IMR-90 (cell line): ENCODE measurements at regions not wholly inside any gene's neighbourhood (a gene's known extent, or its start where the extent isn't known, plus 50 kb on each side); places are given as distances from the start of the nearest gene placed in this dataset.

Experiments
- ATAC-seq: fragments of 200-7000 bp; cut with Tn5 transposase; 2 replicates; pipeline ENCODE4 v1.9.1; 2020; ENCODE audit warnings: low read depth, mild to moderate bottlenecking, moderate library complexity
- BruUV-seq: library from RNA; stranded (reverse); fragments of 400-500 nt; replicated peaks from 2 replicates; lab custom pipeline; 2021; lab: Mats Ljungman, UMichigan
- CTCF ChIA-PET: fragments of 300-600 bp; formaldehyde crosslinking; extraction: SDS; loops from one replicate; lab custom pipeline; 2021; ENCODE audit warnings: antibody characterized with exemption; lab: Yijun Ruan, JAX
- POLR2A ChIA-PET: fragments of 300-600 bp; sonication (Branson Sonifier 250); formaldehyde crosslinking; loops from one replicate; lab custom pipeline; 2022; ENCODE audit warnings: antibody characterized with exemption; ENCODE audit not compliant: unreplicated experiment; lab: Charles Lee
- DNase-seq: peaks from one replicate; pipeline ENCODE4 v3.0.0; 2013
- H2AFZ ChIP-seq: replicated peaks from 2 replicates; pipeline ENCODE3; 2013; ENCODE audit warnings: low read length, mild to moderate bottlenecking; ENCODE audit not compliant: poor library complexity
- H2AK5ac ChIP-seq: 2 replicates; pipeline ENCODE4 v1.6.1; 2013; ENCODE audit warnings: low read depth, low read length, inconsistent platforms
- H2AK9ac ChIP-seq: replicated peaks from 2 replicates; pipeline ENCODE3; 2013; ENCODE audit warnings: mild to moderate bottlenecking, low read depth, low read length, moderate library complexity; ENCODE audit not compliant: poor library complexity
- H2BK120ac ChIP-seq: 2 replicates; pipeline ENCODE4 v1.6.1; 2013; ENCODE audit warnings: low read depth, low read length, inconsistent platforms
- H2BK15ac ChIP-seq: 3 replicates; pipeline ENCODE4 v1.6.1; 2013; ENCODE audit warnings: low read depth, low read length, inconsistent platforms
- H2BK20ac ChIP-seq: 2 replicates; pipeline ENCODE4 v1.6.1; 2013; ENCODE audit warnings: low read depth, mild to moderate bottlenecking, inconsistent platforms, low read length, moderate library complexity
- H2BK5ac ChIP-seq: 2 replicates; pipeline ENCODE4 v1.6.1; 2013; ENCODE audit warnings: mild to moderate bottlenecking, low read depth, low read length, inconsistent platforms; ENCODE audit not compliant: poor library complexity, severe bottlenecking
- H3K14ac ChIP-seq: replicated peaks from 2 replicates; pipeline ENCODE4 v1.6.1; 2013; ENCODE audit warnings: low read depth, low read length, inconsistent platforms
- H3K18ac ChIP-seq: 2 replicates; pipeline ENCODE4 v1.6.1; 2013; ENCODE audit warnings: low read depth, low read length, control low read depth
- H3K23ac ChIP-seq: 2 replicates; pipeline ENCODE4 v1.6.1; 2013; ENCODE audit warnings: low read depth, low read length, inconsistent platforms
- H3K27ac ChIP-seq: 2 replicates; pipeline ENCODE4 v1.5.1; 2013; ENCODE audit warnings: mild to moderate bottlenecking, control low read depth, low read length; ENCODE audit not compliant: insufficient read depth
- H3K27me3 ChIP-seq: 2 replicates; pipeline ENCODE4 v1.6.1; 2013; ENCODE audit warnings: low read length; ENCODE audit not compliant: control insufficient read depth, insufficient read depth
- H3K36me3 ChIP-seq: 2 replicates; pipeline ENCODE4 v1.6.1; 2013; ENCODE audit warnings: low read length, mixed read lengths; ENCODE audit not compliant: control insufficient read depth, insufficient read depth
- H3K4ac ChIP-seq: 2 replicates; pipeline ENCODE4 v1.6.1; 2013; ENCODE audit warnings: low read depth, low read length, inconsistent platforms
- H3K4me1 ChIP-seq: 2 replicates; pipeline ENCODE4 v1.6.1; 2013; ENCODE audit warnings: low read length, mixed read lengths; ENCODE audit not compliant: control insufficient read depth, insufficient read depth
- H3K4me2 ChIP-seq: 2 replicates; pipeline ENCODE4 v1.6.1; 2013; ENCODE audit warnings: low read depth, mild to moderate bottlenecking, control low read depth, low read length, moderate library complexity
- H3K4me3 ChIP-seq: 2 replicates; pipeline ENCODE4 v1.5.1; 2013; ENCODE audit warnings: low read depth, mild to moderate bottlenecking, control low read depth, low read length, moderate library complexity; ENCODE audit not compliant: insufficient read depth
- H3K56ac ChIP-seq: 2 replicates; pipeline ENCODE4 v1.6.1; 2013; ENCODE audit warnings: low read length, inconsistent platforms; ENCODE audit not compliant: insufficient read depth; ENCODE audit errors: extremely low read depth
- H3K79me1 ChIP-seq, 2 experiments: 2 replicates each; pipeline ENCODE4 v1.6.1; 2013; ENCODE audit warnings: low read length in 2 of 2, inconsistent platforms in 1 of 2, low read depth in 1 of 2
- H3K9ac ChIP-seq: 2 replicates; pipeline ENCODE4 v1.6.1; 2013; ENCODE audit warnings: low read depth, low read length, control low read depth
- H3K9me1 ChIP-seq: 2 replicates; pipeline ENCODE4 v1.6.1; 2013; ENCODE audit warnings: low read length, inconsistent platforms; ENCODE audit not compliant: insufficient read depth
- H3K9me3 ChIP-seq: 2 replicates; pipeline ENCODE4 v1.6.1; 2013; ENCODE audit warnings: low read length; ENCODE audit not compliant: control insufficient read depth, insufficient read depth
- H4K20me1 ChIP-seq: 2 replicates; pipeline ENCODE4 v1.6.1; 2013; ENCODE audit warnings: low read length, inconsistent platforms; ENCODE audit not compliant: insufficient read depth
- H4K5ac ChIP-seq: 2 replicates; pipeline ENCODE4 v1.6.1; 2013; ENCODE audit warnings: mild to moderate bottlenecking, low read depth, low read length, control low read depth
- H4K8ac ChIP-seq, 2 experiments: 2 replicates each; pipeline ENCODE4 v1.6.1; 2013; ENCODE audit warnings: low read depth in 2 of 2, low read length in 2 of 2, control low read depth in 1 of 2, inconsistent platforms in 1 of 2
- H4K91ac ChIP-seq: 2 replicates; pipeline ENCODE4 v1.6.1; 2013; ENCODE audit warnings: low read depth, low read length, inconsistent platforms; ENCODE audit not compliant: insufficient read depth
- BHLHE40 ChIP-seq: fragments of 150-350 bp; IDR thresholded peaks from 2 replicates; pipeline ENCODE4 v1.6.1; 2016; ENCODE audit warnings: mild to moderate bottlenecking, low read depth, low read length
- CHD1 ChIP-seq: IDR thresholded peaks from 2 replicates; pipeline ENCODE4 v1.6.1; 2012; ENCODE audit warnings: low read depth, low read length, improper control_type of control experiment
- CTCF ChIP-seq: conservative IDR thresholded peaks from 2 replicates; pipeline ENCODE4 v1.5.1; 2012; ENCODE audit warnings: mild to moderate bottlenecking, low read depth, low read length, improper control_type of control experiment
- NFE2L2 ChIP-seq: fragments of 150-350 bp; IDR thresholded peaks from 2 replicates; pipeline ENCODE4 v1.6.1; 2016; ENCODE audit warnings: low read depth, mild to moderate bottlenecking, low read length
- POLR2A ChIP-seq: IDR thresholded peaks from 2 replicates; pipeline ENCODE4 v1.6.1; 2012; ENCODE audit warnings: mild to moderate bottlenecking, low read depth, low read length
- RAD21 ChIP-seq: IDR thresholded peaks from 2 replicates; pipeline ENCODE4 v1.6.1; 2012; ENCODE audit warnings: low read length, improper control_type of control experiment
- WGBS, 2 experiments: methylation state at CpG; one replicate each; pipeline versions ENCODE4 v1.1.5 to v1.1.7; 2013; ENCODE audit warnings: missing lambda C conversion rate in 2 of 2; ENCODE audit not compliant: insufficient read length in 1 of 2; ENCODE audit errors: extremely low coverage in 2 of 2; 5-methylcytosine and 5-hydroxymethylcytosine counted together
- dilution Hi-C: fragments of 300-500 bp; cut with HindIII; formaldehyde crosslinking; loops from one replicate; pipeline ENCODE4 v1.14.3; 2018; ENCODE audit warnings: low sequenced_read_pairs; ENCODE audit not compliant: unreplicated experiment
- in situ Hi-C: fragments of 300-500 bp; cut with MboI; formaldehyde crosslinking; loops from 3 replicates; pipeline ENCODE4 v1.14.3; 2019; ENCODE audit warnings: low sequenced_read_pairs, inconsistent platforms, mixed read lengths
- intact Hi-C: fragments of 100-400 bp; cut with micrococcal nuclease; formaldehyde crosslinking; loops from 2 replicates; pipeline ENCODE4 v1.10.0; 2022

GRCh38 chr4:4603067-4603466 lies 61.2 kb upstream of the STX18 start:
- no peak overlapping the region for H2AFZ ChIP-seq
- no TSS peak for BruUV-seq
- no peak overlapping the region for H3K14ac ChIP-seq
- no peak overlapping the region for H3K18ac ChIP-seq
- H3K56ac ChIP-seq, result no peak overlapping the region
- H2BK15ac ChIP-seq, result no peak overlapping the region
- CTCF ChIA-PET, result no interaction called here
- DNase-seq, result no peak
- intact Hi-C loops (no loop called here), dilution Hi-C loops (no loop called here), in situ Hi-C loops (no loop called here)
- H3K9me3 ChIP-seq, result no peaks in the 10 kb centered on the region
- H2AK9ac ChIP-seq, result no peak overlapping the region
- H4K5ac ChIP-seq, result no peak overlapping the region
- no peak overlapping the region for H2BK5ac ChIP-seq
- no peak overlapping the region for H4K91ac ChIP-seq
- WGBS, 2 experiments, result 80% methylated on average over 1 of the region's 4 CpGs; no CpG with 5 or more reads in 1 of the 2 experiments
- POLR2A ChIA-PET, result no interaction called here
- no peak overlapping the region for H4K8ac ChIP-seq
- no peak overlapping the region for H2BK120ac ChIP-seq
- H3K9ac ChIP-seq, result no peak overlapping the region
- no peaks in the 10 kb centered on the region for H3K79me1 ChIP-seq
- no peaks in the 10 kb centered on the region; the same call in 1 of the 2 replicates for H3K4me1 ChIP-seq
- TF ChIP-seq NFE2L2 (no peak), POLR2A (no peak), BHLHE40 (no peak), CHD1 (no peak), CTCF (no peak), RAD21 (no peak)
- no peak overlapping the region for H2AK5ac ChIP-seq
- no peak overlapping the region for H3K4me2 ChIP-seq
- no peak overlapping the region for H3K4me3 ChIP-seq
- H3K36me3 ChIP-seq, result no peaks in the 10 kb centered on the region
- H4K20me1 ChIP-seq, result no peaks in the 10 kb centered on the region
- ATAC-seq, result no peak
- H3K9me1 ChIP-seq, result no peaks in the 10 kb centered on the region
- H3K27me3 ChIP-seq, result no peaks in the 10 kb centered on the region
- no peak overlapping the region for H3K27ac ChIP-seq
- H3K4ac ChIP-seq, result no peak overlapping the region
- no peak overlapping the region for H2BK20ac ChIP-seq
- no peak overlapping the region for H3K23ac ChIP-seq
